Activated B cell treated with CpG ODN at 0.5 μM for 24 hours (primary cell): ENCODE measurements at regions not wholly inside any gene's neighbourhood (a gene's known extent, or its start where the extent isn't known, plus 50 kb on each side); places are given as distances from the start of the nearest gene placed in this dataset.

Source experiments
- ATAC-seq: fragments of 200-7000 bp; cut with Tn5 transposase; one replicate; pipeline ENCODE4 v1.10.0; 2021; ENCODE audit warnings: low read depth, mild to moderate bottlenecking, moderate library complexity
- CTCF ChIA-PET: fragments of 350-600 bp; sonication (Branson Sonifier 250); formaldehyde crosslinking; loops from one replicate; lab custom pipeline; 2021; ENCODE audit warnings: antibody characterized with exemption; lab: Charles Lee
- POLR2A ChIA-PET: fragments of 350-600 bp; sonication (Branson Sonifier 250); formaldehyde crosslinking; loops from one replicate; lab custom pipeline; 2021; ENCODE audit warnings: antibody characterized with exemption; lab: Charles Lee
- DNase-seq: peaks from one replicate; pipeline ENCODE4 v3.0.0; 2022
- H3K27ac Mint-ChIP-seq: one replicate; pipeline ENCODE4 v1.8.0; 2020; ENCODE audit warnings: mixed read lengths
- H3K27me3 Mint-ChIP-seq: one replicate; pipeline ENCODE4 v1.8.0; 2021; ENCODE audit warnings: mixed read lengths
- H3K36me3 Mint-ChIP-seq: one replicate; pipeline ENCODE4 v1.8.0; 2021; ENCODE audit warnings: low read depth, mixed read lengths
- H3K4me1 Mint-ChIP-seq: one replicate; pipeline ENCODE4 v1.8.0; 2021; ENCODE audit warnings: mixed read lengths
- H3K4me3 Mint-ChIP-seq: one replicate; pipeline ENCODE4 v1.8.0; 2020; ENCODE audit warnings: mild to moderate bottlenecking, mixed read lengths
- H3K9me3 Mint-ChIP-seq: one replicate; pipeline ENCODE4 v1.8.0; 2020; ENCODE audit warnings: mixed read lengths
- intact Hi-C: fragments of 100-400 bp; cut with micrococcal nuclease; formaldehyde crosslinking; loops from one replicate; pipeline ENCODE4 v1.15.1; 2024
- TF ChIP-seq, protein P1 (sequence below): fragments of 200-600 bp; IDR thresholded peaks from one replicate; pipeline ENCODE4 v1.8.0; 2022; ENCODE audit warnings: antibody characterized with exemption, mild to moderate bottlenecking

GRCh38 chr2:20557635-20558034 is 93.3 kb downstream of the HS1BP3 start:
- Mint-ChIP-seq H3K4me1 (peaks cover 3% of the 10 kb centered on the region), H3K4me3 (no peak overlapping the region), H3K9me3 (no peaks in the 10 kb centered on the region), H3K36me3 (no peaks in the 10 kb centered on the region), H3K27ac (no peak overlapping the region), H3K27me3 (peaks cover 10% of the 10 kb centered on the region)
- TF ChIP-seq, protein P1, sequence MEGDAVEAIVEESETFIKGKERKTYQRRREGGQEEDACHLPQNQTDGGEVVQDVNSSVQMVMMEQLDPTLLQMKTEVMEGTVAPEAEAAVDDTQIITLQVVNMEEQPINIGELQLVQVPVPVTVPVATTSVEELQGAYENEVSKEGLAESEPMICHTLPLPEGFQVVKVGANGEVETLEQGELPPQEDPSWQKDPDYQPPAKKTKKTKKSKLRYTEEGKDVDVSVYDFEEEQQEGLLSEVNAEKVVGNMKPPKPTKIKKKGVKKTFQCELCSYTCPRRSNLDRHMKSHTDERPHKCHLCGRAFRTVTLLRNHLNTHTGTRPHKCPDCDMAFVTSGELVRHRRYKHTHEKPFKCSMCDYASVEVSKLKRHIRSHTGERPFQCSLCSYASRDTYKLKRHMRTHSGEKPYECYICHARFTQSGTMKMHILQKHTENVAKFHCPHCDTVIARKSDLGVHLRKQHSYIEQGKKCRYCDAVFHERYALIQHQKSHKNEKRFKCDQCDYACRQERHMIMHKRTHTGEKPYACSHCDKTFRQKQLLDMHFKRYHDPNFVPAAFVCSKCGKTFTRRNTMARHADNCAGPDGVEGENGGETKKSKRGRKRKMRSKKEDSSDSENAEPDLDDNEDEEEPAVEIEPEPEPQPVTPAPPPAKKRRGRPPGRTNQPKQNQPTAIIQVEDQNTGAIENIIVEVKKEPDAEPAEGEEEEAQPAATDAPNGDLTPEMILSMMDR: no peak
- ATAC-seq (no peak), DNase-seq (no peak)
- intact Hi-C loops: no loop called here
- CTCF ChIA-PET: no interaction called here
- POLR2A ChIA-PET: no interaction called here

GRCh38 chr2:20558391-20559150 is 92.3 kb downstream of the HS1BP3 start:
- intact Hi-C loops: no loop called here
- Mint-ChIP-seq H3K9me3 (no peaks in the 10 kb centered on the region), H3K4me3 (no peak overlapping the region), H3K36me3 (no peaks in the 10 kb centered on the region), H3K4me1 (peaks cover 3% of the 10 kb centered on the region), H3K27me3 (peaks cover 12% of the 10 kb centered on the region), H3K27ac (no peak overlapping the region)
- DNase-seq: no peak
- CTCF ChIA-PET: no interaction called here
- no peak for ATAC-seq
- POLR2A ChIA-PET: no interaction called here
- TF ChIP-seq, protein P1: no peak

- TF ChIP-seq, protein P1: no peak
- ChIA-PET POLR2A (no interaction called here), CTCF (no interaction called here)
- ATAC-seq (no peak), DNase-seq (no peak)
- Mint-ChIP-seq H3K4me1 (peaks cover 3% of the 10 kb centered on the region), H3K27ac (no peak overlapping the region), H3K27me3 (peaks cover 14% of the 10 kb centered on the region), H3K36me3 (no peaks in the 10 kb centered on the region), H3K4me3 (no peak overlapping the region), H3K9me3 (no peaks in the 10 kb centered on the region)
- intact Hi-C loops: no loop called here
Observed at GRCh38 chr2:20559277-20559676, 91.6 kb downstream of the HS1BP3 start.

DNA sequence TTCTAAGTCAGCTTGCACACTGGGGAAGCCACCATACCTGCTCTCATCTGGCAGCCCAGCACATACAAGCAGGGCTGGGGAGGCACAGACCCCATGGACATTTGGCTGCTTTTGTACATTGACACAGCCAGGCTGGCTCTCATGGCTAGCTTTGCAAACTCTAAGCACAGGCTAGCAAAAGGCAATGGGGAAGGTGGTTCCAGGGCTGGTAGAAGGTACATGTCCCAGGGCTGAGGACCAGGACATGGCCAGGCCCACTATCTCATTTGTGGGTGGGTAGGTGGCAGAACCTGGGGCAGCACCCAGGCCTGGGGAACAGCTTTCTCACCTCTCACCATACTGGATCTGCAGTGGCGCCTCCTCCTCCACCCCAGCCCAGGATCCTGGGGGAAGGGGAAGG is 90.9 kb downstream of the HS1BP3 start:
- ChIA-PET POLR2A (no interaction called here), CTCF (no interaction called here)
- Mint-ChIP-seq H3K4me1 (peaks cover 3% of the 10 kb centered on the region), H3K9me3 (no peaks in the 10 kb centered on the region), H3K4me3 (no peak overlapping the region), H3K27me3 (peaks cover 14% of the 10 kb centered on the region), H3K36me3 (no peaks in the 10 kb centered on the region), H3K27ac (no peak overlapping the region)
- DNase-seq: no peak
- intact Hi-C loops: no loop called here
- no peak for ATAC-seq
- TF ChIP-seq, protein P1: no peak

DNA sequence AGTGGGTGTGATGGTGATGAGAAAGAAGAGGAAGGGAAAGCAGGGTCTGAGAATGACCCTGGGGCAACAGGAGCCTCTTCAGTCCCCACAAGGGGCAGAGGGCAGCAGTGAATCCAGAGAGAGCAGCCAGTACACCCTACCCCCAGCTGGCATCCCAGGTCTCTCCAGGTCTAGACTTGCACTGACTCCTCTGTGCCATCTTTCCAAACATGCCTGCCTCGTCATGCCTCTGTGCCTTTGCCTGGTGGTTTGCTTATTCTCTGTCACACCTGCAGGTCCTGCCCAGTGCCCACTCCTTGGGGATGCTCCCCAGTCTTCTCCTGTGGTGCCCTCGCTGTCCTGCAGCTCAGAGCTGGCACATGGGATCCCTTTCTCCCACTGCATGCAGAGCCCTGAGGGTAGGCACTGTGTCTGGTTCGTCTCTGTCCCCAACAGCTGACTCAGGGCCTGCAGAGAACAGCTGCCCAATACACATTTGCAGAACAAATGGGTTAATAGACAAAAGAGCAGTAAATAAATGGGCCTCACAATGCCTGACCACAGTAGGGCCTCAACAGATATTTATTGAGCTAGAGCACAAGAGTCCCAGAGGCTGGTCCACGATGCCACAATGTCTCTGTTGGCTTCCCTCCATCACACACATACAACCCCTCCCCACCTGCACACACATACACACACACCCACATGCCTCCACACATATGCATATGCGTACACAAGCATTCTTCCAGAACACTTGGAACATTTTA is 89.8 kb downstream of the HS1BP3 start:
- Mint-ChIP-seq H3K9me3 (no peaks in the 10 kb centered on the region), H3K4me3 (no peak overlapping the region), H3K4me1 (no peaks in the 10 kb centered on the region), H3K27me3 (peaks cover 17% of the 10 kb centered on the region), H3K27ac (no peak overlapping the region), H3K36me3 (no peaks in the 10 kb centered on the region)
- no peak for DNase-seq
- TF ChIP-seq, protein P1: no peak
- ATAC-seq: no peak
- intact Hi-C loops: no loop called here
- POLR2A ChIA-PET: no interaction called here
- CTCF ChIA-PET: no interaction called here
